ENCODE measurements at regions not wholly inside any gene's neighbourhood (a gene's known extent, or its start where the extent isn't known, plus 50 kb on each side); places are given as distances from the start of the nearest gene placed in this dataset.

DNA sequence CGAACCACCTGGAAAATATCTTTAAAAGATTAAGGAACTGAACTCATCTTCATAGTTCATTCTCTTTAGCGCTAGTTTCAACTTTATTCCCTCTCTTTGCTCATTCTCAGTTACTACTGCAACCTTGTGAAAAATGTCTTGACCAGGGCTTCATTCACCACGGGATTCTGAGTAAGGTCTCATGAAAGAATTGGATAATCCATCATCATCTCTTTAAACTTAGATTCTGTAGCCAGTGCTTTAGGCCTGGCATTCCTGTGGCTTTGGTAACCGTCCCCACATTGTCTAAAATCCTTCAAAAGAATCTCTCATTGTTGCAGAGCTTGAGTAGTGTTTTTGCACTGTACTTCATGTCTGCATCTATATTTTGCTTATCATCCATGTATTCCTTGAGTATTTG, 229.5 kb downstream of the ETAA1 start:
- no peak for DNase-seq

DNA sequence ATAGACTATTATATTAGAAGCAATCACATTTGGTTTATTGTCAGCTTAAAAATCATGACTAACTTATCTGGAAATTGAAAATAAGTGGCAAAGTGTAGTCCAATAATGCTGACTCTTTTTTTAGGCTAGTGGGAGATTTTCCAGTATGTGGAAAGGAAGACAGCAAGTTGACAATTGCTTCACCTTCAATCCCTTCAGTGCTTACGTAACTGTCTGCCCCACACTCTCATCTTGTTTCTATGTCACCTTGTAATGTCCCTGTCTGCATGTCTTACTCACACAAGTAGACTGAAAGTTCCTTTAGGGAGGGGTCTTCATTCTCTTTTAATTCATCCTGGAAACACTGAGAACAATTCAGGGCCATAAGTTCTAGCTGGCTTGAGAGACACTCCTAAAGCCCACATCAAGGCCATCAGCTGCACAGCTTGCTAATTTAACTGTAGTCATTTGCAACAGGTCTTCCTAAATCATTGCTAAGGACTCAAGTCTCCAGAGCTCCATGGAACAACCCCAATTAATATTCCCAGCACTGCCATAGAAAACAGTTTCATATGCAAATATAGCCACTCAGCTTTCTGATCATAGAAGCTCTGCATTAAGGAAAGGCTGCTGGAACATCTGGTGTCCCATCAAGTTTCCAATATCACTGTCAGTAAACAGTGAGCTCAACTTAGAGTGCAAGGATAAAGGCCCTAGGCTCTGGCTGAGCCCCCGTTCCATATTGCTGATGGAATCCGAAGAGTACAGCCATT, 230.5 kb downstream of the ETAA1 start:
- DNase-seq, result no peak

- no peak for DNase-seq
Measured at GRCh38 chr2:67628892-67629291, 231.8 kb downstream of the ETAA1 start.

GRCh38 chr2:67631483-67631882, 234.3 kb downstream of the ETAA1 start:
- DNase-seq, result no peak

- DNase-seq, result no peak
Measured at GRCh38 chr2:67633212-67633856, 236.2 kb downstream of the ETAA1 start.

DNA sequence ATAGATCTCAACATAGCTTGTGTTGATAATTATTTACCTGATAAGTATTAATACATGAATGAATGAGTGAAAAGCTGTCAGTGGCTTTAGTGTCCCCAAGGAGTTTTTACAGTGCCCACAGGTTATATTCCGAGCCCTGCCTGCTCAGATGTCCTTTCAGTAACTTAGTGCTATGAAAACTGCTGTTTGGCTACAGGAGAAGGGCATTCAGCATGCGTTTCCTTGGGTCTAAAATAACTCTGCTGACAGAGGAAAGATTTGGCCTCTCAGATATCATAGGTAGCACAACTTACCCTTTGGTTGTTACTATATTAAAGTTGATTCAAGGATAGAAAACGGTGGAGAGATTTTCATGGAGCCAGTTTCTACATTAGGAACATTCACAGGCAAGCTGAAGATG, 241.0 kb downstream of the ETAA1 start:
- no peak for DNase-seq

- no peak for DNase-seq
Measured at GRCh38 chr2:67641312-67642045, 244.3 kb downstream of the ETAA1 start.

DNA sequence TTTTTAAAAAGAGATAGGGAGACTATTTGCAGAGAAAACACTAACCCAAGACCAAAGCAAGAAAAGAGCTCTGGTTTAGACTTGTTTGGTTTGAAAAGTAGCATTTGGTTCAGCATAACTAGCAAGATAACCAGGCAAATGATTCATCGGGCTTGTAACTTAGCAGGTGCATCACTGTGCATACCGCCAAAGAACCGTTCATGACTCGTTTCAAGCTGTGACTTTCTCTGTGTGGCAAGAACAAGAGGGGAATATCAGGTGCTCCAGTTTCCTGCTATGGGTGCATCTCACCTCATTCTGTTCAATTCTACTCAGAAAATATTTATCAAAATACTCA, 244.9 kb downstream of the ETAA1 start:
- DNase-seq, result no peak

DNA sequence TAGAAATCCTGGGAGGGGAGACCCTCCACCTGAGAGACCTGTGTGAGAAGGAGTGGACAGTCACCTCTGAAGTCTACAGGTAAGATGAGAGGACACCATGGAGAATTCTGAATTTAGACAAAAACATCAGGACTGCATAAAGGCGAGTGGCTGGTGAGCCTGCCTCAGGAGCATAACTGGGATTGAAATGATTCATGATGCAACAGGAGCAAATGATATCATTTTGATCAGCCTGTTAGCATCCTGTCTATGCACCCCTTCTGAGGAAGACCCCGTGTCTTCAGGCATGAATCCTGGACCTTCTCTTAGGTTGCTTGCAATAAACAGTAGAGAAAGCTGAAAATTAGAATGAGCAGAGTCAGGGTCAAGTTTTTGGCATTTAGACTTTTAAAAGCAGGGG, 245.8 kb downstream of the ETAA1 start:
- no peak for DNase-seq

- no peak for DNase-seq
Measured at GRCh38 chr2:67645280-67646138, 248.4 kb downstream of the ETAA1 start.

DNA sequence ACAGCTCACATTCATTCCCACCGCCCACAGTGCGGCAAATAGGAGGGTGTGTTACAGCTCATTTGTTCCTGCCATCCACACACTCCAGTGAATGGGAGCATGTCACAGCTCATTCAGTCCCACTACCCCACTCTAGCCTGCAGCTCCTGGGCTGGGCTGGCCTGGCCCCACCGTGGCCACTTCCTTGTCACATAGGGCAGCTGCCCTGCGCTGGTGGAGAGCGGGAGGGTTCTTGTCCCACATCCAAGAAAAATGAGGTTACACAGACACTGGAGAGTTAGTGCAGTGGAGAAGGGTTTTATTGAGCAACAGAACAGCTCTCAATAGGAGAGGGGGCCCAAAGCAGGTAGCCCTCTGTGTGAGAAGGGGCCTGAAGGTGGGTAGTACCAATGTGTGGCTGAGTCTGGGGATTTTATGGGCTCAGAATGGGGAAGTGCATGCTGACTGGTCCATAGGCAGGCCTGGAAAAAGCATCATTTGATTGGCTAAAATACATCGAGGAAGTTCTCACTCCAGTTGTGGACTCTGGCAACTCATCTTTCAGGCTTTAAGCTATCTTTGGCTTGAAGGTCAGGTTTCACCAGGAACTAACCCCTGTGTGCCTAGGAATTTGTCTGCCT, 249.7 kb downstream of the ETAA1 start:
- DNase-seq, result no peak

GRCh38 chr2:67649331-67650261, 252.5 kb downstream of the ETAA1 start:
- no peak for DNase-seq

GRCh38 chr2:67650291-67651133, 253.4 kb downstream of the ETAA1 start:
- DNase-seq, result no peak

- DNase-seq, result no peak
Measured at GRCh38 chr2:67651565-67651964, 254.4 kb downstream of the ETAA1 start.

GRCh38 chr2:67652679-67653078, 255.5 kb downstream of the ETAA1 start:
- no peak for DNase-seq

GRCh38 chr2:67656875-67657274, 259.7 kb downstream of the ETAA1 start:
- DNase-seq, result no peak

DNA sequence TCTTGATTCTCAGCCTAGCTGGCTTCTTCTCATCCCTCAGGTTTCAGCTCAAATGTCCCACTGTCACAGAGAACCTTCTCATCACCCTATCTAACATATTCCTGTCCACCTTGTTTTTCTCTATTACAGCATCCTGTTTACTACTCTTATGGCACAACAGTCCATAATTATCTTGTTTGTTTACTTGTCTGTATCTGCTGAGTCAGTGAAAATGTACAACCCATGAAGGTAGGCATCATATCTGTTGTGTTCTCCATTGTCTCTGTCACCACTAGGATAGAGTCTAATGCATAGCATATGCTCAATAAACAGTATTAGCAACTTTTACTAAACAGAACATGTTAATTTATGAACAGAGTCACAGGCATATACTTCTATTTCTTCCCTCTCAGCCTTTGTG, 261.7 kb downstream of the ETAA1 start:
- no peak for DNase-seq

- DNase-seq, result no peak
Measured at GRCh38 chr2:67660015-67660602, 263.0 kb downstream of the ETAA1 start.

DNA sequence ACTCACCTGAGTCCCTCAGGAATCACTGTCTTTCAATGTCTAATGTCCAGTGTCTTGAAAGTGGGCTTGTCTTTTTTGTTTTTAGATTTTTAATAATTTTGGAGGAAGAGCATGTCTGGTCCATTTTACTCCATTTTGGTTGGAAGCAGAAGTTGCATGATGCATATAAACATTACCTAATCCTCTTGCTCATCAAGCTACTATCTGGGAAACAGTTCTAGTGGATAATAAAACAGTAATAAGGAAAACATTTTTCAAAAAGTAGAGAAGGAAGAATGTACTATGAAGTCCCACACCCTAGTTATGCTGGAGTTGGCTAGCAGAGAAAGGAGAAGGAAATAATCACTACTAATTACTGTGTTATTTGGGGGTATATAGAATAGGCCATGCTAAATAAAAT, 263.7 kb downstream of the ETAA1 start:
- no peak for DNase-seq

GRCh38 chr2:67662222-67662621, 265.1 kb downstream of the ETAA1 start:
- DNase-seq, result no peak
